ENCODE measurements at regions not wholly inside any gene's neighbourhood (a gene's known extent, or its start where the extent isn't known, plus 50 kb on each side); places are given as distances from the start of the nearest gene placed in this dataset.

- peaks cover 57% of the 10 kb centered on the region for H3K27me3 Mint-ChIP-seq (ENCODE audit: insufficient read depth)
- Histone ChIP-seq H3K36me3 (ENCODE audit: control insufficient read depth, insufficient read depth, low read length) (no peaks in the 10 kb centered on the region), H3K4me1 (ENCODE audit: control insufficient read depth, insufficient read depth, low read length) (no peaks in the 10 kb centered on the region), H3K27me3 (ENCODE audit: control insufficient read depth, insufficient read depth, low read length, poor library complexity, severe bottlenecking) (peaks cover 90% of the 10 kb centered on the region), H3K9me3 (ENCODE audit: control insufficient read depth, low read length) (no peaks in the 10 kb centered on the region), H3K27ac (ENCODE audit: low read depth, low read length) (no peak overlapping the region), H3K9ac (ENCODE audit: extremely low read depth, low read length, poor library complexity, severe bottlenecking) (no peak overlapping the region), H3K4me3 (ENCODE audit: low read length) (no peak overlapping the region)
- 92 to 97% methylated on average over 3 of the region's 3 CpGs for WGBS, 2 experiments (ENCODE audit: insufficient coverage in 1 of 2, insufficient read length in 1 of 2)
- H3K4me3 Mint-ChIP-seq, result no peak overlapping the region
- no peaks in the 10 kb centered on the region for H3K4me1 Mint-ChIP-seq
- H3K27ac Mint-ChIP-seq, result no peak overlapping the region
- H3K36me3 Mint-ChIP-seq (ENCODE audit: low read depth), result no peaks in the 10 kb centered on the region
- H3K9me3 Mint-ChIP-seq, result no peaks in the 10 kb centered on the region
- TF ChIP-seq CTCF (conservative IDR thresholded peaks at IDR 0.05), result no peak
- no peak for DNase-seq
These were observed 374.7 kb upstream of the LARGE1 start for GRCh38 chr22:34294986-34295385.

GRCh38 chr22:34296461-34296860 lies 376.2 kb upstream of the LARGE1 start:
- Histone ChIP-seq H3K36me3 (ENCODE audit: control insufficient read depth, insufficient read depth, low read length) (no peaks in the 10 kb centered on the region), H3K4me1 (ENCODE audit: control insufficient read depth, insufficient read depth, low read length) (no peaks in the 10 kb centered on the region), H3K9ac (ENCODE audit: extremely low read depth, low read length, poor library complexity, severe bottlenecking) (no peak overlapping the region), H3K4me3 (ENCODE audit: low read length) (no peak overlapping the region), H3K27me3 (ENCODE audit: control insufficient read depth, insufficient read depth, low read length, poor library complexity, severe bottlenecking) (peaks cover 85% of the 10 kb centered on the region), H3K27ac (ENCODE audit: low read depth, low read length) (no peak overlapping the region), H3K9me3 (ENCODE audit: control insufficient read depth, low read length) (no peaks in the 10 kb centered on the region)
- TF ChIP-seq CTCF (conservative IDR thresholded peaks at IDR 0.05), result no peak
- Mint-ChIP-seq H3K4me1 (no peaks in the 10 kb centered on the region), H3K9me3 (no peaks in the 10 kb centered on the region), H3K4me3 (no peak overlapping the region), H3K27me3 (ENCODE audit: insufficient read depth) (peaks cover 55% of the 10 kb centered on the region), H3K36me3 (ENCODE audit: low read depth) (no peaks in the 10 kb centered on the region), H3K27ac (no peak overlapping the region)
- WGBS, 2 experiments (ENCODE audit: insufficient coverage in 1 of 2, insufficient read length in 1 of 2), result 93 to 100% methylated on average over 1 to 2 of the region's 2 CpGs
- DNase-seq, result no peak

GRCh38 chr22:34297536-34298120 lies 377.4 kb upstream of the LARGE1 start:
- Mint-ChIP-seq H3K4me1 (no peaks in the 10 kb centered on the region), H3K9me3 (no peaks in the 10 kb centered on the region), H3K27ac (no peak overlapping the region), H3K36me3 (ENCODE audit: low read depth) (no peaks in the 10 kb centered on the region), H3K27me3 (ENCODE audit: insufficient read depth) (peaks cover 46% of the 10 kb centered on the region), H3K4me3 (no peak overlapping the region)
- Histone ChIP-seq H3K27me3 (ENCODE audit: control insufficient read depth, insufficient read depth, low read length, poor library complexity, severe bottlenecking) (peaks cover 80% of the 10 kb centered on the region), H3K27ac (ENCODE audit: low read depth, low read length) (no peak overlapping the region), H3K4me3 (ENCODE audit: low read length) (no peak overlapping the region), H3K4me1 (ENCODE audit: control insufficient read depth, insufficient read depth, low read length) (no peaks in the 10 kb centered on the region), H3K36me3 (ENCODE audit: control insufficient read depth, insufficient read depth, low read length) (no peaks in the 10 kb centered on the region), H3K9ac (ENCODE audit: extremely low read depth, low read length, poor library complexity, severe bottlenecking) (no peak overlapping the region), H3K9me3 (ENCODE audit: control insufficient read depth, low read length) (no peaks in the 10 kb centered on the region)
- WGBS, 2 experiments (ENCODE audit: insufficient coverage in 1 of 2, insufficient read length in 1 of 2), result 82 to 100% methylated on average over 1 of the region's 1 CpG
- no peak for TF ChIP-seq CTCF (conservative IDR thresholded peaks at IDR 0.05)
- DNase-seq, result no peak
